Neural cell (in vitro differentiated cells): ENCODE measurements at regions not wholly inside any gene's neighbourhood (a gene's known extent, or its start where the extent isn't known, plus 50 kb on each side); places are given as distances from the start of the nearest gene placed in this dataset.

ENCODE experiments used
- CTCF ChIP-seq: fragments of 450-650 bp; IDR thresholded peaks from 2 replicates; pipeline ENCODE4 v1.5.1; 2014; ENCODE audit warnings: antibody characterized with exemption, mild to moderate bottlenecking, moderate library complexity; ENCODE audit not compliant: poor library complexity, severe bottlenecking
- EZH2 ChIP-seq: fragments of 200-600, 300-800 bp; shearing (Covaris generic), sonication (generic); IDR thresholded peaks from 2 replicates; pipeline ENCODE4 v1.6.1; 2014; ENCODE audit warnings: antibody characterized with exemption, low read length, borderline replicate concordance, mild to moderate bottlenecking; ENCODE audit not compliant: insufficient read depth, poor library complexity, severe bottlenecking
- RAD21 ChIP-seq: fragments of 450-650 bp; conservative IDR thresholded peaks from 2 replicates; pipeline ENCODE4 v1.6.1; 2014; ENCODE audit warnings: antibody characterized with exemption, mild to moderate bottlenecking, moderate library complexity

GRCh38 chr2:5530011-5530696, 162.0 kb upstream of the SOX11 start:
- TF ChIP-seq CTCF (no peak), EZH2 (no peak), RAD21 (no peak)
